Omental fat pad (tissue), 3 donors: ENCODE measurements at regions not wholly inside any gene's neighbourhood (a gene's known extent, or its start where the extent isn't known, plus 50 kb on each side); places are given as distances from the start of the nearest gene placed in this dataset.

Experiments used
- ATAC-seq: fragments of 150-250 bp; one replicate; pipeline ENCODE4 v1.9.1; 2016; ENCODE audit warnings: mild to moderate bottlenecking, moderate library complexity; ENCODE audit not compliant: low FRiP score
- DNase-seq: peaks from one replicate; pipeline ENCODE4 v3.0.0-alpha.2; 2019; ENCODE audit warnings: low spot score
- TF ChIP-seq, protein P1 (sequence below), 3 donors: fragments of 450-650 bp; IDR thresholded peaks; one replicate each; pipeline ENCODE4 v1.5.1; 2016 to 2017; ENCODE audit warnings: antibody characterized with exemption in 3 of 3, mild to moderate bottlenecking in 3 of 3, moderate library complexity in 2 of 3

DNA sequence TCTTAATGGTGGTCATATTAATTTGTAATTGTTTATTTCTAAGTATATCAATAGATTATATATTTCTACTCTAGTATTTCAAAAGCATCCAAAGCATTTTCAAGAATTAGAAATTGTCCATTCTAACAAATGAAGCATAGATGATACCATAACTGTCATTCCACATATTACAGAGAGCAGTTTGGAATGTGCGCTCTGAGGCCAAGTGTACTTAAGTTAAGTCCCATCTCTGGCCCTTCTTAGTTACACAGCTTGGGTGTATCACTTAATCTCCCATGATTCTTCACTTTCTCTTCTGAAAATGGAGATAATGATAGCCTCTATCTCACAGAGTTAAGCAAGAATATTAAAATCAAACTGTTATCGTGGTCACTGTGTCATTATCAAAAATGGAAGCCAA lies 281.1 kb downstream of the MRPL39 start:
- TF ChIP-seq, protein P1, sequence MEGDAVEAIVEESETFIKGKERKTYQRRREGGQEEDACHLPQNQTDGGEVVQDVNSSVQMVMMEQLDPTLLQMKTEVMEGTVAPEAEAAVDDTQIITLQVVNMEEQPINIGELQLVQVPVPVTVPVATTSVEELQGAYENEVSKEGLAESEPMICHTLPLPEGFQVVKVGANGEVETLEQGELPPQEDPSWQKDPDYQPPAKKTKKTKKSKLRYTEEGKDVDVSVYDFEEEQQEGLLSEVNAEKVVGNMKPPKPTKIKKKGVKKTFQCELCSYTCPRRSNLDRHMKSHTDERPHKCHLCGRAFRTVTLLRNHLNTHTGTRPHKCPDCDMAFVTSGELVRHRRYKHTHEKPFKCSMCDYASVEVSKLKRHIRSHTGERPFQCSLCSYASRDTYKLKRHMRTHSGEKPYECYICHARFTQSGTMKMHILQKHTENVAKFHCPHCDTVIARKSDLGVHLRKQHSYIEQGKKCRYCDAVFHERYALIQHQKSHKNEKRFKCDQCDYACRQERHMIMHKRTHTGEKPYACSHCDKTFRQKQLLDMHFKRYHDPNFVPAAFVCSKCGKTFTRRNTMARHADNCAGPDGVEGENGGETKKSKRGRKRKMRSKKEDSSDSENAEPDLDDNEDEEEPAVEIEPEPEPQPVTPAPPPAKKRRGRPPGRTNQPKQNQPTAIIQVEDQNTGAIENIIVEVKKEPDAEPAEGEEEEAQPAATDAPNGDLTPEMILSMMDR (IDR thresholded peaks at IDR 0.05), result no peak
- ATAC-seq (no peak), DNase-seq (no peak)

DNA sequence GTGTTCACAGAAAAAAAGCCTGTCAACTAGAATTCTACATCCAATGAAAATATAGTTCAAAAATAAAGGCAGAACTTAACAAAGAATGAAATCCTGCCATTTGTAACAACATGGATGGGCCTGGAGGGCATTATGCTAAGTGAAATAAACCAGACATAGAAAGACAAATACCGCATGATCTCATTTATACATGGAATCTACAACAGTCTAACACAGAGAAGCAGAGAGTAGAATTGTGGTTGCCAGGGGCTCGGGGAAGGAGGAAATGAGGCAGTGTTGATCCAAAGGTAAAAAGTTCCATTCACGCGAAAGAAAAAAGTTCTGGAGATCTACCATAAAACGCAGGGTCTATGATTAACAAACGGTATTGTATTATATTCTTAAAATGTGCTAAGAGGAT lies 282.6 kb downstream of the MRPL39 start:
- DNase-seq (no peak), ATAC-seq (no peak)
- TF ChIP-seq, protein P1 (IDR thresholded peaks at IDR 0.05), result no peak

DNA sequence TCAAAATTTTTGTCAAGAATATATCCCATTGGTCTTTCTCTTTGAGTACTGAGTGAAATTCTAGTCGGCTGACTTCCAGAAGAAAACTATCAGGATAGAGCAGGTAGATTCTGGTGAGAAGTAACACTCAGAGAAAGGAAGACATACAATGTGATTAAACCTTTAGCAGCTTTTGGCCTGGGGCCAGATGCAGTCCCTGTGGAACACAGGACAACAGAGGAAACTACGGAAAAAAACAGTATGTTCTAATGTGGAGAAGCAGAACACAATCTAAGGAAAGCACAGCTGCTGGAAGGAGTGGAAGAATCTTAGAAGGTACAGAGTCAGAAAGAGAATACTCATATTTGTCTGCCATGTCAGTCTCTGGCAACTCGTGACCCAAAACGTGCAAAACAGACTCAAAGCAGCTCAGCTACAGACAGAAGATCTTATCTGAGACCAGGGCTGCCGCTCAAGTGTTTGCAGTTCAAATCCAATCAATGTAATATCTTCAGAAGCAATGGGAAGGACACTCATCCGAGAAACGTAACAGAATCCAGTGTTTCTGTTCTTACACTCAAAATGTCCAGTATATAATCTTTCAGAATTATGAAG lies 283.8 kb downstream of the MRPL39 start:
- DNase-seq, result no peak
- TF ChIP-seq, protein P1 (IDR thresholded peaks at IDR 0.05), result no peak

DNA sequence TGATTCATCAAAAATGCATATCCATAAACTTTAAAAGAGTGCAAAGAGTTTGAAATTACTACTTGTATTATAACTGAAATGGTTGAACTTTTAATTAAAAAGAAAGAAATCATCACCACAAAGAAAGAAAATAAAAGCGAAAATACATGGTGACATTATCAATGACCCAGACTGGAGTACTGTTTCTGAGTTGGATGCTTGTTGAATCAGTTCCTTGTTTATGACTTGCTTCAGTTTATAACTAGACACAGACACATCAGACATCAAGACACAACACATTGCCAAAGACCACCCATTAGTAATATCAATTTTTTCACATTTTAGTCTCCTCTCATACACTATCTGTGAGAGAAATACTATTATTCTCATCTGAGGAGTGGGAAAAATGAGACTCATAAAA lies 293.0 kb downstream of the MRPL39 start:
- DNase-seq (no peak), ATAC-seq (no peak)
- TF ChIP-seq, protein P1 (IDR thresholded peaks at IDR 0.05), result no peak

More for the DNA sequence above, 283.8 kb downstream of the MRPL39 start:
- no peak for ATAC-seq

DNA sequence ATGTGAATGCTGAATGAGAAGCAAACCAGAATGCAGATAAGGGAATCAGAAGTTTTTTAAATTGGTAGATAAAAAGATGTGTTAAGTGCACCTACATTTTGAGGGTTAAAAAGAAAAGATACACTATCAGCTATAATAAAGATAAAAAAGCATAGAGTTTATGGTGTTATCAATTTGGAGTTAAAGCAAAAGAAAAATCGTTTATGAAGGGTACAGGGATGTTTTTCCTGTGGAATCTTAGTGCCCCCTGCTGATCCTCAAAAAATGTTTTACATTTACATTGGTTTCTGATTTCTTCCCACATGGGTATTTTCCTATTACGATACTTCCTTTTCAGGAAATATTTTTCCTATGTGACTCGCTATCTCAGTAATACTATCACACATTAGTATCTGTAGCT lies 293.5 kb downstream of the MRPL39 start:
- no peak for DNase-seq
- ATAC-seq, result no peak
- TF ChIP-seq, protein P1 (IDR thresholded peaks at IDR 0.05), result no peak

DNA sequence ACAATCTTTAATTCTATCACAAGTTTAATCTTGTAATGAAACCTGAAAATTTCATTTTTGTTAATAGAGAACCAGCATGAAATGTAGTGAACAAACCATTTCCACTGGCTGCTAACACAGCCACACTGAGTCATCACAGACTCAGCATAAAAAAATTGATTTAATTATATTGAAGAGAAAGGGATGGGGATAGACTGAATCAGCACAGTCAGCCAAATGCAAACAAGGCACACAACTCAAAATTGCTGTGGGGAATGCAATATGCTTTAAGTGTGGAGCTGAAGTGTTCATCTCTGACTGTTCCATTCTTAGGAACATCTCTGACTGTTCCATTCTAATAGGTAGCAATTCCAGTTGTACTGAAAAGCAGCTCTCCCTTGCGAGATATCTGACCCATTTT lies 299.8 kb downstream of the MRPL39 start:
- TF ChIP-seq, protein P1 (IDR thresholded peaks at IDR 0.05), result no peak
- no peak for DNase-seq
- no peak for ATAC-seq

DNA sequence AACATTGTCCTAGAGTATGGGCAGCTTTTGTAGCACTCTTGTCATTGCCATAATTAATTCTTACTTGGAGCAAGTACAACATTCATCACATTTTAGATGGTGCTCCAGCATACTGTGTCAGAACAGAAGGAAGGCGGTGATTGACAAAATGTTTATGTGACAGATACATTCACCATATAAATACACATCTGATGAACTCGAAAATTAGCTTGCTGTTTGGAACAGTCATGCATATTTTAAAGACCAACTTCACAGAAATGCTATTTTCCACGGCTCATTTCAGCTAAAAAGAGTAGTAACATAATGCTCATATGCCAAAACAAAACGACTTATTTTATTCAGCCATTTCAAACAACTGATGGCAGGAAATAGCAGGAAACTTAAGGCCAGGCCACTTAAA lies 302.7 kb downstream of the MRPL39 start:
- DNase-seq (no peak), ATAC-seq (no peak)
- TF ChIP-seq, protein P1 (IDR thresholded peaks at IDR 0.05), result no peak
